Osteocyte (in vitro differentiated cells): ENCODE measurements at regions not wholly inside any gene's neighbourhood (a gene's known extent, or its start where the extent isn't known, plus 50 kb on each side); places are given as distances from the start of the nearest gene placed in this dataset.

ENCODE experiments used
- DNase-seq: peaks from one replicate; pipeline ENCODE4 v3.0.0; 2021; ENCODE audit warnings: mixed read lengths; ENCODE audit not compliant: unreplicated experiment; ENCODE audit errors: extremely low spot score
- H3K27ac Mint-ChIP-seq: one replicate; pipeline ENCODE4 v1.8.0; 2021; ENCODE audit warnings: mild to moderate bottlenecking, mixed read lengths; ENCODE audit not compliant: unreplicated experiment
- H3K27me3 Mint-ChIP-seq: one replicate; pipeline ENCODE4 v1.8.0; 2021; ENCODE audit warnings: mixed read lengths; ENCODE audit not compliant: unreplicated experiment
- H3K36me3 Mint-ChIP-seq: one replicate; pipeline ENCODE4 v1.8.0; 2021; ENCODE audit warnings: mixed read lengths; ENCODE audit not compliant: unreplicated experiment
- H3K4me1 Mint-ChIP-seq: one replicate; pipeline ENCODE4 v1.8.0; 2021; ENCODE audit warnings: mixed read lengths; ENCODE audit not compliant: unreplicated experiment
- H3K4me3 Mint-ChIP-seq: one replicate; pipeline ENCODE4 v1.8.0; 2021; ENCODE audit warnings: mild to moderate bottlenecking, moderate library complexity, mixed read lengths; ENCODE audit not compliant: unreplicated experiment
- H3K9me3 Mint-ChIP-seq: one replicate; pipeline ENCODE4 v1.8.0; 2021; ENCODE audit warnings: mixed read lengths; ENCODE audit not compliant: unreplicated experiment
- TF ChIP-seq, protein P1 (sequence below): fragments of 200-600 bp; sonication (generic); IDR thresholded peaks from 2 replicates; pipeline ENCODE4 v1.5.0; 2021; ENCODE audit warnings: antibody characterized with exemption, mild to moderate bottlenecking, moderate library complexity

DNA sequence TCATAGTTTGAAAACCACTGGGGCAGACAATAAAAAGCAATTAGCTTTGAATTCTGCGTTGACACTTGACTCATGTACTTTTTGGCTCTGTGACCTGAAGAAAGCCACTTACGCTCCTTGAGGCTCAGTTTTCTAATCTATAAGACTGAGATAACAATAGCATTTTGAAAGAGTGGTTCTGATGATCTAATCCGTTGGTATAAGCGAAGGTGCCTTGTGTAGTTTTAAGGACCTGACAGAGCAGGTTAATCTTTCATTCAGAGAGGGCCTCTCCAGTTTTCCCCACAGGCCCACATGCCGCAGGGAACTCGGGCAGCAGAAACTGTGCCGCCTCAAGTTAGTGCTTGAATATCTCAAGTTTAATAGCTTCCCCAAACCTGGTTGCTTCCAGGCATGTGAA is 306.0 kb upstream of the GBE1 start:
- Mint-ChIP-seq H3K27ac (no peak overlapping the region), H3K36me3 (no peaks in the 10 kb centered on the region), H3K4me3 (no peak overlapping the region), H3K9me3 (no peaks in the 10 kb centered on the region), H3K27me3 (no peaks in the 10 kb centered on the region), H3K4me1 (no peaks in the 10 kb centered on the region)
- TF ChIP-seq, protein P1, sequence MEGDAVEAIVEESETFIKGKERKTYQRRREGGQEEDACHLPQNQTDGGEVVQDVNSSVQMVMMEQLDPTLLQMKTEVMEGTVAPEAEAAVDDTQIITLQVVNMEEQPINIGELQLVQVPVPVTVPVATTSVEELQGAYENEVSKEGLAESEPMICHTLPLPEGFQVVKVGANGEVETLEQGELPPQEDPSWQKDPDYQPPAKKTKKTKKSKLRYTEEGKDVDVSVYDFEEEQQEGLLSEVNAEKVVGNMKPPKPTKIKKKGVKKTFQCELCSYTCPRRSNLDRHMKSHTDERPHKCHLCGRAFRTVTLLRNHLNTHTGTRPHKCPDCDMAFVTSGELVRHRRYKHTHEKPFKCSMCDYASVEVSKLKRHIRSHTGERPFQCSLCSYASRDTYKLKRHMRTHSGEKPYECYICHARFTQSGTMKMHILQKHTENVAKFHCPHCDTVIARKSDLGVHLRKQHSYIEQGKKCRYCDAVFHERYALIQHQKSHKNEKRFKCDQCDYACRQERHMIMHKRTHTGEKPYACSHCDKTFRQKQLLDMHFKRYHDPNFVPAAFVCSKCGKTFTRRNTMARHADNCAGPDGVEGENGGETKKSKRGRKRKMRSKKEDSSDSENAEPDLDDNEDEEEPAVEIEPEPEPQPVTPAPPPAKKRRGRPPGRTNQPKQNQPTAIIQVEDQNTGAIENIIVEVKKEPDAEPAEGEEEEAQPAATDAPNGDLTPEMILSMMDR, result no peak
- DNase-seq, result no peak

DNA sequence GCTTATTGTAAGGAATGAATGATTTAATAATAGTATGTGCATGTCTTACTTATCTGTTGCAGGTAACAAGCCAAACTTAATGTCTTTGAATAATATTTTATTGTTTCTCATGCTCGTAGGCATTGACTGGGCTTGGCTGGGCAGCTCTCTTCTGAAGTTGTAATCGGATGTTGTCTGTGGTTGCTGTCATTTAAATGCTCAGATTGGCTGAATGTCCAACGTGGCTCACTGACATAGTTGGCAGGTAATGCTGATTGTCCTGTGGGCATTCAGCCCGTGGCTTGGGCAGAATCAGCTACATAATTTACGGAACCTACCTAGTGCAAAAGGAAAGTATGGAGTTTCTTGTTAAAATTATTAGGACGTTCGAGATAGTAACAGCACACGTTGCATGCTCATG is 297.4 kb upstream of the GBE1 start:
- H3K27ac Mint-ChIP-seq, result no peak overlapping the region
- H3K4me1 Mint-ChIP-seq, result no peaks in the 10 kb centered on the region
- TF ChIP-seq, protein P1, result no peak
- H3K9me3 Mint-ChIP-seq, result no peaks in the 10 kb centered on the region
- no peaks in the 10 kb centered on the region for H3K36me3 Mint-ChIP-seq
- H3K4me3 Mint-ChIP-seq, result no peak overlapping the region
- no peaks in the 10 kb centered on the region for H3K27me3 Mint-ChIP-seq
- no peak for DNase-seq

DNA sequence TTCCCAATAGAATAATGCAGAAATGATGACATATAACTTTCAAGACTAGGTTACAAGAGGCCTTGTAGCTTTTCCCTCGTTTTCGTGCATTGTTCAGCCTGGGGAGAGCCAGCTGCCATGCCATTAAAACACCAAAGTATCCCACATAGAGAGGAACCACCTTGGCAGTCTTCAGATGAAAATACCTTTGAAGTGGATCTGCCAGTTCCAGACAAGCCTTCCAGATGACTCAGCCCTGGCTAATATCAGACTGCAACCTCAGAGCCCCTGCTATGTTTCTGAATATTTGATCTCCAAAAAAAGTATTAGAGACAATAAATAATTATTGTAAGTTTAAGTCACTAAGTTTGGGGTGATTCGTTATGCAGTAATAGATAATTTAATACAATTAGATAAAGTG is 294.3 kb upstream of the GBE1 start:
- no peaks in the 10 kb centered on the region for H3K36me3 Mint-ChIP-seq
- DNase-seq, result no peak
- no peaks in the 10 kb centered on the region for H3K4me1 Mint-ChIP-seq
- TF ChIP-seq, protein P1, result no peak
- no peaks in the 10 kb centered on the region for H3K27me3 Mint-ChIP-seq
- H3K9me3 Mint-ChIP-seq, result no peaks in the 10 kb centered on the region
- H3K4me3 Mint-ChIP-seq, result no peak overlapping the region
- no peak overlapping the region for H3K27ac Mint-ChIP-seq

DNA sequence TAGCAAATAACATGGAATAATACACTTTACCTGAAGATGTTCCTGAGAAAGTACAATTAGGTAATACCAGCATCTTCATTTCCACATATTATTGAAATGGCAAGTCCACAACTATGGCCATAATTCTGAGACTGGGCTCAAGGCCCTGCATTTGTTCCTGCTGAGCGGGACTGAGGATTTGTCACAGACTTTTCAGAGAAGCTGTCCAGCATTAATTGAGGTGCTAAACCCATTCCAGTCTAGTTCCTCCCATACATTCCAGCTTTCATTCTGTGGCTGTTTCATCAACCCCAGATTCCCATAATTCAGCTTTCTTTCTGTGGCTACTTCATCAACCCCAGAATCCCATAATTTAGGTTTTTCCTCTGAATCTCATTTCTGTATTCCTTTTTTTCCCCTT is 293.4 kb upstream of the GBE1 start:
- TF ChIP-seq, protein P1, result no peak
- no peak for DNase-seq
- no peak overlapping the region for H3K27ac Mint-ChIP-seq
- H3K4me3 Mint-ChIP-seq, result no peak overlapping the region
- no peaks in the 10 kb centered on the region for H3K27me3 Mint-ChIP-seq
- no peaks in the 10 kb centered on the region for H3K4me1 Mint-ChIP-seq
- H3K9me3 Mint-ChIP-seq, result no peaks in the 10 kb centered on the region
- H3K36me3 Mint-ChIP-seq, result no peaks in the 10 kb centered on the region

DNA sequence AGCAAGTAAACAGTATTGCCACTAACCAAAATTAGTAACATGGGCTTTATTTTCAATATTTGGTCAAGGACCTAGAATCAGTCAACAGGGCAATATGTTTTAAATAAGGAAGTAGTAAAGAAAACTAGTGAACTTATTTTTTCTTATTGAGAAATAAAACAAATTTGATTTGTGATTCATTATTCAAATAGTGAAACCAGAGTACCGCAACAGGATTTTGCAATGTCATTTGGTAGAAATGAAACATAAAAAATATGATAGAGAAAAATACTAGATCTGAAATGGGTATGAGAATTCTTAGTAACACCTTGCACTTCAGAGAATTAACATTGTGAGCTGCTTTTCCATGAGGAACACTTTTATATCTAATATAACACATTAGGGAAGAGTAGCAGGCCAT is 291.8 kb upstream of the GBE1 start:
- TF ChIP-seq, protein P1, result no peak
- H3K4me3 Mint-ChIP-seq, result no peak overlapping the region
- H3K4me1 Mint-ChIP-seq, result no peaks in the 10 kb centered on the region
- no peaks in the 10 kb centered on the region for H3K27me3 Mint-ChIP-seq
- no peak for DNase-seq
- H3K27ac Mint-ChIP-seq, result no peak overlapping the region
- H3K36me3 Mint-ChIP-seq, result no peaks in the 10 kb centered on the region
- H3K9me3 Mint-ChIP-seq, result no peaks in the 10 kb centered on the region
